HG02973 (cell line): ENCODE measurements at regions not wholly inside any gene's neighbourhood (a gene's known extent, or its start where the extent isn't known, plus 50 kb on each side); places are given as distances from the start of the nearest gene placed in this dataset.
"Not testable (repeated sequence)": the region's sequence is repeated elsewhere in the genome, so short reads cannot be mapped to it uniquely, and the experiment has no call there.

Source experiments
- ATAC-seq: cut with Tn5 transposase; IDR thresholded peaks from one replicate; pipeline ENCODE4 v1.9.1; 2021; ENCODE audit warnings: moderate library complexity; ENCODE audit not compliant: unreplicated experiment

DNA sequence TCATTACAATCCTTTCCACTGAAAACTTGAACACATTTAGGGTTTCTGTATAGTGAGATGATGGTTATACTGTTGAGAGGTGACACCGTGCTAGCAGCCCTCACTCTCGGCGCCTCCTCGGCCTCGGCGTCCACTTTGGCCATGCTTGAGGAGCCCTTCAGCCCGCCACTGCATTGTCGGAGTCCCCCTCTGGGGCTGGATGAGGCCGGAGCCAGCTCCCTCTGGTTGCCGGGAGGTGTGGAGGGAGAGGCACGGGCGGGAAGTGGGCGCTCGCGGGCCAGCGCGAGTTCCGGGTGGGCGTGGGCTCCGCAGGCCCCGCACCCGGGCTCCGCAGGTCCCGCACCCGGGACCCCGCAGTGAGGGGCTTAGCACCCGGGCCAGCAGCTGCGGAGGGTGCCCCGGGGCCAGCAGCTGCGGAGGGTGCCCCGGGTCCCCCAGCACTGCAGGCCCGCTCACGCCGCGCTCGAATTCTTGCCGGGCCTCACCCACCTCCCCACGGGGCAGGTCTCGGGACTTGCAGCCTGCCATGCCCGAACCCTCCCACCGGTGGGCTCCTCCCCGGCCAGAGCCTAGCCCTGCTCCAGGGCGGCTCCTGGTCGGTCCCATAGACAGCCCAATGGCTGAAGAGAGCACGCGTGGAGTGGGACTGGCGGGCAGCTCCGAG, 145.9 kb upstream of the ZNF608 start:
- no peak for ATAC-seq

DNA sequence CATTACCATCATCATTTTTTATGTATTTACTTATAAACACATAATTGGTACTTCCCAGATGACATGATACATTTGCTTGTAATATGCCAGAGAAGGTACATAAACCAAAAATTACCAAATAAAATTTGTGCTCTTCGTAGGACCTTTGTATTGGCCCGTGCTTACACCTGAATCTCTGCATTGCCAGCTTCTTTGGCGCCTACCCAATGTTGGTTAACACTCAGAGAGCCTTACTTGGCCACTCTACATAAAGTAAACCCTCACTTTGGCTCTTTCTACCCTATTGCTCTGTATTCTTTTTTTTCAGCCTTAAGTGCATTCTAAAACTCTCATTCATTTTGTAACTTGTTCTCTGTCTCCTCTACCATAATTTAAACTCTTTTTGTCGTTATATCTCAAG, 148.1 kb upstream of the ZNF608 start:
- no peak for ATAC-seq

DNA sequence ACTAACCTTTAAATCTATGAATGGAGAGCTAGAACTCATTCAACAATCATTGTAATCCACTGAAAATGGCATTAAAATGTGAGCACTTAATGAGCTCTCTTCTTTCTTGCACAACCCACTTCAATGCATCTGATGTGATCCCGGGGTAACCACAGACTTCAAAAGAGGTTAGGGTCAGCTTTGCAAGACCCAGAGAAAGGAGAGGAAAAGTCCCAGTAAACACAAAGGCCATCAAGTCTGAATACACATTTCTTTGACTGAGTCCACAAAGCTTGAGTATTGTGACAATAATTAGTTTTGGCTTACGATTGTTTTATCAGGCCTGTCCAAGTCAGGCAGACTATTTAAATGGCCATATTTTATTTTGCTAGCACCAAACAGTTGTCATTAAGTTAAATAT, 148.8 kb upstream of the ZNF608 start:
- no peak for ATAC-seq

DNA sequence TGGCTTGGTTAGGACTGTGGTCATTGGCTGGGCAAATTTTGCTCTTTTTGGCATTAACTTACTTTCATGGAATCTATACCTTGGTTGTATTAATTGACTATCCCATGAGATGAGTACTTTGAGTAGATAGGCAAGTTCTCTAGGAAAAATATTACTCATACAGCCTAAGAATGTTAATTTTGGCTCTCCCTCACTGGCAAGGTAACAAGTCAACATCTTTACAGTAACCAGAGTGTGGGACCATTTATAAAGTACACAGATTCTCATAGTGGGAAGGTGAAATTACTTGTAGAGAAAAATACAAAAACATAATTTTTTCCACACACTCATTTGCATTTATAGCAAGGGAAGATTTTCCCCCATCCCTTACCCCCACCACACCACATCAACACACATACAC, 154.6 kb upstream of the ZNF608 start:
- no peak for ATAC-seq

DNA sequence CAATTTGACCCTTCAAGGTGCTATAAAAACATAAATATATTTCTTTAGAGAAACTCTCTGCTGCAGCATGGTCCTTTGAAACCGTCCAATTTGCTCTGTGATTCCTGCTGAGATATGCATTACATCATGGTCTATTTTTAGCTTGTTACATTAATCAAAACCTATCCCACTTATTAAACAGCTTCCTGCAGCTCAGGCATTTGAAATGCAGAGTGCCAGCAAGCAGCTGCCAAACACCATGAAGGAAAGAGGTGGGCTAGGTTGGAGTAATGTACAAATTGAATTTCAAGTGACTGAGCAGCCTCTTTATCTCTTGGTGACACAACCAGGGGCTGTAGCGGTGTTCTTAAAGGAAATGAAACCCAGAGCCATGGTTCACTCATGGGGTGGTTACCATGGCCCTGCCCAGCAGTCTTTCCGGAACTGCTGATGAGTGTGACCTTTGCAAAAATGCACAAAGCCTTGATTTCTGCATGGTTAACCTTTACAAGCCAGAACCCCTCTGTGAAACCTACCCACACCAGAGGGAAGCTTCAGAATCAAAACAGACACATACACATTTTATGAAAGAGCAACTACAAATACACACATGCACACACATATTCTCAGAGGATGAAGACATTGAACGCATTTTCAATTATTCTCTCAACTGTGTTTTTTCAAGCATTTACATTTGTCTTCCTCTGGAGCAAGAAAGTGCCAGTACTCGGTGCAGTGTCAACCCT, 155.8 kb upstream of the ZNF608 start:
- peak; percentile 98 for ATAC-seq

DNA sequence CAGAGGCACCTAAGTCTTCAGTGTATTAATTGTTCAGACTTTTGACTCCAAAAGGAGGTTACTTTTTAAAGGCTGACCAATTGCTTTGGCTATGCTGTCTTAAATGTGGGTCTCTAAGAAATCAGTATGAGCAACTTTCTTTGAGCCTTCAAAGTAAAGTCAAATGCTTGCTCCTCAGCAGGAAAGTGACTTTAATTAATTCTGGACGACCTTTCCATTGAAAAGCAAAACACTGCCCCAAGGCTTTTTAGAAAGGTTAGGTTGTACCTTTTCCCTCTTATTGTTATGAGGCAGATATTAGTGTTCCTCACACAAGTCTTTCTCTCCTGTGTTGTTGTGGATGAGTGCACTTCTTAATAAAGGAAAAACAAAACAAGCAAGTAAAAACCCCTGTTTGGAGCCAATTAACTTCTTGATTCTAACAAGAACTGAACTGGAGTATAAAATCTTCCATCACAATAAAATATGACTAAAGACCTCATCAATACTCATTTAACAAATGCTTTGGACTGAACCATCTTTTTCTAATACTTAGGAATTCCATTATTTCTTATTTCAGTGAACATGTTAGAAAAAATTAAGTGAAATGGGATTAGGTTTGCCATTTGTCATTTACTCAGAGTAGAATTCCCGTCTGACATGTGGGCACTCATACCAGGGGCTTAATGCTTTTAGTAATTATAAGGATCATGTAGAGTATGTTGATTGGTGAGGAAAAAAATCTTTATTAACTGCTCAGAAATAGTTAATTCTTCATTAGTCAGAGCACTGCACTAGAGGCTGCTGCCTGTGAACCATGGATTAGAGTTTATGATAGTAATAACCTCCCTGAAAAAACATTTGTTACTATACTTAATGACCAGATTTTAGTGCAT, 159.1 kb upstream of the ZNF608 start:
- no peak for ATAC-seq

DNA sequence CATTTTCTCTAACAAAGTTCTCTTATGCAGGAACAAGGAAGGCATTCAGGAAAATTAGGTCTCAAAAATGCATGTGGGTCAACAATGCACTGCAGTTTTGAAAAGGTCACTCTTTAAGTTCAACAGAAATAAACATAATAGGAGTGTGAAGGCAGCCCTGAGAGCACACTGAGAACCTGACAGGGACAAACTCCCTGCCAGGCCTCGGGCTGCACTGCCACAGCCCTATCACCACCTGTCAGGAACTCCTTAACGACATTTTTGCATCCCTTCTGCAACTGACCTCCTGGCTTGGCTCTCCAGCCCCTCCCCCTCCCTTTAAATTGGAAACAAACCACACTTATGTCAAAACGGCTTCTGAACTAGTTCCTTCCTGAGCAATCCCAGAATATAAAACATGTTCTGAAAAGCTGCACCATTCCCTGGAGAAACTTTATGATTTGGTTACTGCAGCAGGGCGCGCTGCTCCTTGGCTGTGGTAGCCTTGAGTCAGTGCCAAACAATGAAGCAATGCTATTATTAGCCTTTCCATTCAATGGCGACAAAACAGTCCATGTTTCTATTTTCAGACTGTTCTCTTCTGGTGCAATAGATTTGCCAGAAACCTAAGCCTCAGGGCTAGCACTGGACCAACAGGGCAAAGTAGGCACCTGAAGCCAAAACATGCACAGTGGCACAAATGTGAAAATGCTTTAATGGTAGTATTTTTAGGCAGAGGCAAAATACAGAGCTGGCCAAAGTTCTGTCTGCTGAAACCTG, 160.1 kb upstream of the ZNF608 start:
- no peak for ATAC-seq

DNA sequence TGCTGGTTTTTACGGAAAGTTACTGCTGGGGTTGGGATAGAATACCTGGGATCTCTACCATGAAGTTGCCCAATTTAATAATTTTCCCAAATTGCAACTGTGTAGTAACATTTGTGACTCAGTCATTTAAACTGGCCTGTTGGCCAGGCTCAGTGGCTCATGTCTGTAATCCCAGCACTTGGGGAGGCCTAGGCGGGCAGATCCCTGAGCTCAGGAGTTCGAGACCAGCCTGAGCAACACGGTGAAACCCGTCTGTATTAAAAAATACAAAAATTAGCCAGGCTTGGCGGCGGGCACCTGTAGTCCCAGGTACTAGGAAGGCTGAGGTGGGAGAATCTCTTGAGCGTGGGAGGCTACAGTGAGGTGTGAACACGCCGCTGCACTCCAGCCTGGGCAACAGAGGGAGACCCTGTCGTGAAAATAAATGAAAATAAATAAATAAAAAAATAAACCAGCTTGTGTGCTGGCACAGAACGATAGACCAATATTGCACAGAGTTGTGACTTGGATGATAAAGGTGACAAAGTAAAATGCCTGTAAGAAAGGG, 160.7 kb upstream of the ZNF608 start:
- no peak for ATAC-seq

DNA sequence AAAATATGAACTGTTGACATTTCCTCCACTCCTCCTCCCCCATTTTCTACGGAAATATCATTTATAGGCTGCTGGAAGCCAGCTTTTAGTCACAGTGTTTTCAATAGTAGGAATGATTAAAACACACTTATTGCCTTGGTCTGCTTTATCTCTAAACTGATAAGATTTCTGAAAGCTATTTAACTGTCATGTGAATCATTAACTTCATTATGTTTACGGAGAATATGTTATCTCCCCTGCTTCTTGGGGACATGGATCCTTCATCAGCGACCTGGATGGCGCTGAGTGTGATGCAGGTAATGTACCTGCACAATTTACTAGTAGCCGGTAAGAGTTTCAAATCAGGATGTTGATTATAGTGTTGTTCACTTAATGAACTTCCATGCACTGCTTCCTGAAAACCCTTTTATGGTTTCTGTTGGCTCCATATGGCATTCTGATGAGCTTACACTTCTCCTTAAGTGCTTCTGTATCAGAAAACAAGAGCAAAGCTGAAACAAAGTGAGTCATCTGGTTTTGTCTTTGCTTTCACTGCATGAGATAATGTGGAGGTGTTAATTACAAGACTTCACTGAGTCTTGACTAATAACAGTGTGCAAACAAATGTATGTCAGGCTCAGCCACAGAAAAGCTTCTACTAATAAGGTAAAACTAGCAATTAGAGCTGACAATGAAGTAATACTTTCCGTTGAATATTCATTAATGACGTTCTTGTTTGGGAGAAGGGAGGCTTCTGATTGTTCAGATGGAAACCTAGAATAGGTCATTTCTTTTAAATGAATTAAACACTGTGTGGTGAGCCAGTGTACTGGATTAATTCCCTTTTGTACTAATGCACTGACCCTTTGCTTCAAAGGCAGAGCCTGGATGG, 162.4 kb upstream of the ZNF608 start:
- ATAC-seq, result peak; percentile 87

DNA sequence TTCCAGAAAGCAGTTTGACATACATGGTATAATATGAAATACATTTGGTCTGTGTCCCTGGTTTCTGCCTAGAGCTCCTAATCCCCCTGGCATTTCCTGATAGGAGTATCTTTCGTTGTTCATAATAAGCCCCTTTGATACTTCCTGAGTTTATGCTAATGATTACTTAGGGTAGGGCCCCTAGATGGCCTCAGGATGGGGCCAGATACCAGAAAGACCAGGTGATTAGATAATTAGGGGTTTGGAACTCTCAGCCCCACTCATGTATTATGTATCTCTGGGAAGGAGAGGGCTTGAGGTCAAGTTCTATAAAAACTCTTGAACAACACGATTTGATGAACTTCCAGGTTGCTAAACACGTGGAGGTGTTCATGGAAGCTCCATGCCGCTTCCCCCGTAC, 163.3 kb upstream of the ZNF608 start:
- no peak for ATAC-seq

DNA sequence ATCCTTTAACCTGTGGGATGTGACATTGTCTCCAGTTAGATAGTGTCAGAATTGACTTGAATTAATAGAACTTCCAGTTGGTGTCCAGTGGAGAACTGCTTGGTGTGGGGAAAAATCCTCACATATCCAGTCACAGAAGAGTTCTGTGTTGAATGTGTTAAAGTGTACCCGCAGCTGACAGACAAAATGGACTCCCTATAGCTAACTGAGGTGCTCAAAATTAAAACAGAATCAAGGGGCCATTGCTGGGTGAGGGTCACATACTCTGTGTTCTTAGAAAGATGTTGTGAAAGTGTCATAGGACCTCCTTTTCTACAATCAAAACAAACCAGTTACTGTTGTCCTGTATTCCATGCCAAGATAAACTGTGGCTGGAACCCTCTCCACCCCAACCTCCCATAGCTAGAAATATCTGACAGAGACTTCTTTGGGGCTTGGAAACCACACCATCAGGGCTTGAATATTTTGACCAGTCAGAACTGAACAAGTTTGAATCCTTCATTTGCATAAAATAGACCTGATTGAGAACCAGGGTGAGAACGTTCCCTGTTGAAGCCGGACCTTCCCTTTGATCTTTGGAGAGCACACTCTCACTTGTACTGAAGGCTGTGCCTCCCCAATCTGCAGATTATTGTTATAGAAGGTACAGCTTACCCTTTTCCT, 164.0 kb upstream of the ZNF608 start:
- ATAC-seq, result no peak

DNA sequence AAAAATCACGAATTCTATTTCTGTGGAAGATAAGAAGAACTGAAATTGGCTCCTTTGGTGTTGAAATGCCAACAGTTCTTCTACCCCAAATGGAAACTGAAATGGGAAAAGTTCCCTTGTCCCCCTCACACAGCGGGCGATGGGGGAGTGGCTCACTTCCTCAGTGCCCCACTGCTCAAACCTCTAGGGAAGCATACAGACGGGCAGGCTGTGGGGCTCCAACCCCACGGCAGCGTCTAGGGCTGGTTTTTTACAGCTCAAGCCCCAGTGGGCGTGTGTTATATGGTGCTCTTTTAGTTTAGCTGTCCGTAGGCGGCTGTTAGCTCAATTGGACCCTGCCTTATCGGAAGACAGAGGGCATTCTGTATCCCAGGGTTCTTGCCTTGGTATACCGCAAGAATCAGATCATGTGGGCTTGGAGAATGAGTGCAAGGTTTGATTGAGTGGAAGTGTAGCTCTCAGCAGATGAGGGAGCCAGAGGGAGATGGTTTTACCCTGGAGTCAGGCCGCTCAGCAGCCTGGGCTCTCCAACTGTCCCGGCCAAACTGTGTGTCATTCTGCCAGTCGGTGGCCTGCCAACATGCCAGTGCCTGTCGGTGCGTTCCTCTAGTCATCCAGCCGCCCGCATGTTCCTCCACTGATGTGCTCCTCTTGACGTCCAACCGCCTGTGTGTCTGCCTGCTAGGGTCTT, 166.3 kb upstream of the ZNF608 start:
- no peak for ATAC-seq

DNA sequence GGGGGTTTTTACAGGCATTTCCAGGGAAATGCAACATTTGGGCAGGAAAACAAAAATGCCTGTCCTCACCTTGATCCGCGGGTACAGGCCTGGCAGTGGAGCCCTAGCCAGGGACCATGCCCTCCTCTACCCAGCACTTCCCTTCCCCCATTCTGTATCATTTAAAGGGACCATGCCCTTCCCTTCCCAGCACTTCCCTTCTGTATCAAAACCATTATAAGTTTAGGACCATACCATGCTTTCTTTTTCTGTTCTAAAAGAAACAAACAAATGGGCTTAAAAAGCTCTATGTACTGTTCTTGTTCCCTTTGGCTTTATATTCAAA, 166.9 kb upstream of the ZNF608 start:
- no peak for ATAC-seq

DNA sequence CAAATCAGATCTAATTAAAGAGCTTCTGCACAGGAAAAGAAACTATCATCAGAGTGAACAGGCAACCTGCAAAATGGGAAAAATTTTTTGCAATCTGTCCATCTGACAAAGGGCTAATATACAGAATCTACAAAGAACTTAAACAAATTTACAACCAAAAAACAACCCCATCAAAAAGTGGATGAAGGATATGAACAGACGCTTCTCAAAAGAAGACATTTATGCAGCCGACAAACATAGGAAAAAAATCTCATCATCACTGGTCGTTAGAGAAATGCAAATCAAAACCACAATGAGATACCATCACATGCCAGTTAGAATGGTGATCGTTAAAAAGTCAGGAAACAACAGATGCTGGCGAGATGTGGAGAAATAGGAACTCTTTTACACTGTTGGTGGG, 169.9 kb upstream of the ZNF608 start:
- not testable (repeated sequence) for ATAC-seq

DNA sequence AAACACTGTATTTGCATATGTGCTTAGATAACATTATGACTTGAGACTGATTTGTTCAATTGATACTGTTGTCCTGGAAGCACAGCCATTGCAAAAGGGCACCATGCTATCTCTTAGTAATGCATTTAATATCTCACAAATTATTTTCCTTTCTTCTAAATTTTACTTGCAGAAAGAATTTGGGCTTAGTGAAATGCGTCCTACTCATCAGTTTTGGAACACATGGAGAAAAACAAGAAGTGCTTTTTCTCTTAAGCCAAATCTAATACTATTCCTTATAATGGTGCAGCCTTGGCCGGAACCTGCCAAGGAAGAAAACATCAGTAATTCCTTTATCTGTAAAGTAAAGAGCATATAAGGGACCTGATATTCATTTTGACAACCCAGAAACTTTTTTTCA, 172.2 kb upstream of the ZNF608 start:
- ATAC-seq, result no peak

DNA sequence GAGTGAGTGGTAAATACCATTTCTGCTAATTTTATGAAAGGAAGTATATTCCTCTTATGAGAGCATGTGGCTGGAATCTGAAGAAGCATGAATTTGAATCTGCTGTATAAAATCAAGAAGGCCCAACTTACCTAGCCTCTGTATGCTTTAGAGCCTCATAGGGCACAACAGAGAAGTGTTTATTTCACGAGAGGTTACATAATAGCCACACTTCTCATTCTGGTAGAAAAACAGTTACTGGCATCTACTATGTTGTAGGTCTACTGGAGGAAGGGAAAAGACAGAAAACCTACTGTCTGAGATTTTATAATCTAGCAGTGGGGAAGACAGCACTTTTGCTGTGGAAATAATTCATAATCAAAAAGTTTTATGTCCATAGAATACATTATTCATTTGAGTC, 172.6 kb upstream of the ZNF608 start:
- no peak for ATAC-seq

DNA sequence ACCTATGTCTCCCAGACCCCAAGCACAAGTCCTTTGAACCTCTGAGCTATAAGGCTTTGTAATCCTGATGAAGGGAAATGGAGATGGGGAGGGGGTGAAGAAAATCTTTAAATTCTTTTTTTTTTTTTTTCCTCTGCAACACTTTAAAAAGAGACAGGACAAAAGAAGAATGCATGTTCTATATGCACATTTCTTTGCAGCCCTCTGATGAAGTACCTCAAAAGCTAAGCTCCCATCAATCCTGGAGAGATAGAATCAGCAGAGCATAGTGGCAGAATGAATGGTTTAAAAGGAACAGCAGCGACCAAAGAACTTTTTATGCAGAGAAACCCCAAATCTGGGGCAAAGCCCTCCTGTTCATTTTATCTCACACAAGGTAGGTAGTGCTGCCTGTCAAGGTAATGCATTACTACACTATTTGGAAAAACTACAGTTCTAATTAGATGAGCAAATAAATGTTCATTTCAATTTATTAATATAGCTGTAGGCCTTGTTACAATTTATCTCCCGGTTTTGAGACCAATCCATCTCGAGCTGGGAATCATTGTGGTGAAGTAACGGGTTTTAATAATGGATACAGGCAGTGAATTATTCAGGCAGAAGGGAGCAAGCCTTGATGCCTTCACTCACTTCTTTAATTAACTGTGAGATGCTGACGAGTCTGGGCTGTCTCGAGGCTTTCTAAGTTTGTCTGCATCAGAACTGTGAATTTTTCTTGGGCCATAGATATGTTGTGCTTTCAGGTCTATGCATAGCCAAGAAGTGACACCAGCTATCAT, 173.5 kb upstream of the ZNF608 start:
- ATAC-seq, result no peak
